ENCODE measurements at regions not wholly inside any gene's neighbourhood (a gene's known extent, or its start where the extent isn't known, plus 50 kb on each side); places are given as distances from the start of the nearest gene placed in this dataset.

DNA sequence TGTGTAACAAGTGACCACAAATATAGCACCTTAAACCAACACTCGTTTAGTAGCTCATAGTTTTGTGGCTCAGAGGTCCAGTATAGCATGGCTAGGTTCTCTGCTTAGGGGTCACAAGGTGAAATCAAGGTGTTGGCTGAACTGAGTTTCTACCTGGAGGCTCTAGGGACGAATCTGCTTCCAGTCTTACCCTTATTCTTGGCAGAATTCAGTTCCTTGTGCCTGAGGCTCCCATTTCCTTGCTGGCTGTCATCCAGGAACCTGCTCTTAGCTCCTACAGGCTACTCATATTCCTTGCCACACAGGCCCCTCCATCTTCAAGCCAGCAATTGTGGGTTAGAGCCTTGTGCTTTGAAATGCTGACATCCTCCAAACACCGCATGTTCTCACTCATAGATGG, 212.3 kb upstream of the CDH13 start:
- TF ChIP-seq CTCF (conservative IDR thresholded peaks at IDR 0.05) = no peak
- no peak for TF ChIP-seq EZH2 (IDR thresholded peaks at IDR 0.05; ENCODE audit: low read depth)

All from PC-9 (cell line).